ENCODE measurements at regions not wholly inside any gene's neighbourhood (a gene's known extent, or its start where the extent isn't known, plus 50 kb on each side); places are given as distances from the start of the nearest gene placed in this dataset.

DNA sequence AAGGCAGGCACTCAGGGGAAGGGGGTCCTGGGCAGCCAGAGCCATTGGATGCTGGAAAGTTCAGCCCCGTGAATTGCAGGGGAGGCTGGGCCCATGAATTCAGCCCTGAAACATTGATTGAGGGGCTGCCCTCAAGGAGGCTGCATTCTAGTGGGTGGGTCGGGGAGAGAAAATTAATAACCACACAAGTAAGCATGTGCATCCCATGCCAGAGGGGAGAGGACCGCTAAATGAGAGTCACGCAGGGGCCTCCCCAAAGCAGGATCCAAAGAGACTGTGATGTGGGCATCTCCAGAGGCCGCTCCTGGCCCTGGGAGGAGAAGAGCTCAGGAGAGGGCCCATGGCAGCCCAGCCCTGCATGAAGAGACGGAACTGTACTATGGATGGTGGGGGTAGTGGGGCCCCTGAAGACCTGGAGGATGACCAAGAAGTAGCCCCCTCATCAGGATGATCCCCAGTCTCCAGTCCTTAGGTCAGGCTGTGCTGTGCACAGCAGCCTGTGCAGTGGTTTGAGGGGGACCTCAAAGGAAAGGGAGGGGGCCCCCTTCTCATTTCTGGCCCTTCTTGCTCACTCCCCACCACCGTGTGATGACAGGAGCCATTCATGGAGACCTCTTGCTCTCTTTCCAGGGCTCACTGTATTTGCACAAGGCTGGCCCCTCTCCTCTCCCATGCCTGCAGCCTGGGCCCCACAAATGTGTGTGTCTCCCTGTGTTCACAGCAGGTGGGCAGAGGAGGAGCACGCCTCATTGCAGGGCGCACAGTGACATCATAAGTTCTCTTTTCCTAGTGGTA lies 233.6 kb upstream of the IRX1 start:
- TF ChIP-seq, protein P1, sequence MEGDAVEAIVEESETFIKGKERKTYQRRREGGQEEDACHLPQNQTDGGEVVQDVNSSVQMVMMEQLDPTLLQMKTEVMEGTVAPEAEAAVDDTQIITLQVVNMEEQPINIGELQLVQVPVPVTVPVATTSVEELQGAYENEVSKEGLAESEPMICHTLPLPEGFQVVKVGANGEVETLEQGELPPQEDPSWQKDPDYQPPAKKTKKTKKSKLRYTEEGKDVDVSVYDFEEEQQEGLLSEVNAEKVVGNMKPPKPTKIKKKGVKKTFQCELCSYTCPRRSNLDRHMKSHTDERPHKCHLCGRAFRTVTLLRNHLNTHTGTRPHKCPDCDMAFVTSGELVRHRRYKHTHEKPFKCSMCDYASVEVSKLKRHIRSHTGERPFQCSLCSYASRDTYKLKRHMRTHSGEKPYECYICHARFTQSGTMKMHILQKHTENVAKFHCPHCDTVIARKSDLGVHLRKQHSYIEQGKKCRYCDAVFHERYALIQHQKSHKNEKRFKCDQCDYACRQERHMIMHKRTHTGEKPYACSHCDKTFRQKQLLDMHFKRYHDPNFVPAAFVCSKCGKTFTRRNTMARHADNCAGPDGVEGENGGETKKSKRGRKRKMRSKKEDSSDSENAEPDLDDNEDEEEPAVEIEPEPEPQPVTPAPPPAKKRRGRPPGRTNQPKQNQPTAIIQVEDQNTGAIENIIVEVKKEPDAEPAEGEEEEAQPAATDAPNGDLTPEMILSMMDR (IDR thresholded peaks at IDR 0.05): no peak
- TF ChIP-seq, protein P2, sequence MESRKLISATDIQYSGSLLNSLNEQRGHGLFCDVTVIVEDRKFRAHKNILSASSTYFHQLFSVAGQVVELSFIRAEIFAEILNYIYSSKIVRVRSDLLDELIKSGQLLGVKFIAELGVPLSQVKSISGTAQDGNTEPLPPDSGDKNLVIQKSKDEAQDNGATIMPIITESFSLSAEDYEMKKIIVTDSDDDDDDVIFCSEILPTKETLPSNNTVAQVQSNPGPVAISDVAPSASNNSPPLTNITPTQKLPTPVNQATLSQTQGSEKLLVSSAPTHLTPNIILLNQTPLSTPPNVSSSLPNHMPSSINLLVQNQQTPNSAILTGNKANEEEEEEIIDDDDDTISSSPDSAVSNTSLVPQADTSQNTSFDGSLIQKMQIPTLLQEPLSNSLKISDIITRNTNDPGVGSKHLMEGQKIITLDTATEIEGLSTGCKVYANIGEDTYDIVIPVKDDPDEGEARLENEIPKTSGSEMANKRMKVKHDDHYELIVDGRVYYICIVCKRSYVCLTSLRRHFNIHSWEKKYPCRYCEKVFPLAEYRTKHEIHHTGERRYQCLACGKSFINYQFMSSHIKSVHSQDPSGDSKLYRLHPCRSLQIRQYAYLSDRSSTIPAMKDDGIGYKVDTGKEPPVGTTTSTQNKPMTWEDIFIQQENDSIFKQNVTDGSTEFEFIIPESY (IDR thresholded peaks at IDR 0.05; ENCODE audit: borderline replicate concordance, low read depth): no peak
- TF ChIP-seq, protein P3, sequence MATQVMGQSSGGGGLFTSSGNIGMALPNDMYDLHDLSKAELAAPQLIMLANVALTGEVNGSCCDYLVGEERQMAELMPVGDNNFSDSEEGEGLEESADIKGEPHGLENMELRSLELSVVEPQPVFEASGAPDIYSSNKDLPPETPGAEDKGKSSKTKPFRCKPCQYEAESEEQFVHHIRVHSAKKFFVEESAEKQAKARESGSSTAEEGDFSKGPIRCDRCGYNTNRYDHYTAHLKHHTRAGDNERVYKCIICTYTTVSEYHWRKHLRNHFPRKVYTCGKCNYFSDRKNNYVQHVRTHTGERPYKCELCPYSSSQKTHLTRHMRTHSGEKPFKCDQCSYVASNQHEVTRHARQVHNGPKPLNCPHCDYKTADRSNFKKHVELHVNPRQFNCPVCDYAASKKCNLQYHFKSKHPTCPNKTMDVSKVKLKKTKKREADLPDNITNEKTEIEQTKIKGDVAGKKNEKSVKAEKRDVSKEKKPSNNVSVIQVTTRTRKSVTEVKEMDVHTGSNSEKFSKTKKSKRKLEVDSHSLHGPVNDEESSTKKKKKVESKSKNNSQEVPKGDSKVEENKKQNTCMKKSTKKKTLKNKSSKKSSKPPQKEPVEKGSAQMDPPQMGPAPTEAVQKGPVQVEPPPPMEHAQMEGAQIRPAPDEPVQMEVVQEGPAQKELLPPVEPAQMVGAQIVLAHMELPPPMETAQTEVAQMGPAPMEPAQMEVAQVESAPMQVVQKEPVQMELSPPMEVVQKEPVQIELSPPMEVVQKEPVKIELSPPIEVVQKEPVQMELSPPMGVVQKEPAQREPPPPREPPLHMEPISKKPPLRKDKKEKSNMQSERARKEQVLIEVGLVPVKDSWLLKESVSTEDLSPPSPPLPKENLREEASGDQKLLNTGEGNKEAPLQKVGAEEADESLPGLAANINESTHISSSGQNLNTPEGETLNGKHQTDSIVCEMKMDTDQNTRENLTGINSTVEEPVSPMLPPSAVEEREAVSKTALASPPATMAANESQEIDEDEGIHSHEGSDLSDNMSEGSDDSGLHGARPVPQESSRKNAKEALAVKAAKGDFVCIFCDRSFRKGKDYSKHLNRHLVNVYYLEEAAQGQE (IDR thresholded peaks at IDR 0.05; ENCODE audit: low read depth, low read length): no peak
- TF ChIP-seq POLR2AphosphoS5 (IDR thresholded peaks at IDR 0.05; ENCODE audit: low read depth, low read length) (no peak), EZH2phosphoT487 (IDR thresholded peaks at IDR 0.05; ENCODE audit: borderline replicate concordance, low read depth) (no peak), NFIC (IDR thresholded peaks at IDR 0.05; ENCODE audit: borderline replicate concordance) (no peak), GABPA (IDR thresholded peaks at IDR 0.05; ENCODE audit: low read depth) (no peak), RAD21 (IDR thresholded peaks at IDR 0.05; ENCODE audit: low read length) (no peak), JUND (IDR thresholded peaks at IDR 0.05) (no peak)
- TF ChIP-seq, protein P4, sequence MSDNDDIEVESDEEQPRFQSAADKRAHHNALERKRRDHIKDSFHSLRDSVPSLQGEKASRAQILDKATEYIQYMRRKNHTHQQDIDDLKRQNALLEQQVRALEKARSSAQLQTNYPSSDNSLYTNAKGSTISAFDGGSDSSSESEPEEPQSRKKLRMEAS (IDR thresholded peaks at IDR 0.05; ENCODE audit: low read depth): no peak
- TF ChIP-seq, protein P5, sequence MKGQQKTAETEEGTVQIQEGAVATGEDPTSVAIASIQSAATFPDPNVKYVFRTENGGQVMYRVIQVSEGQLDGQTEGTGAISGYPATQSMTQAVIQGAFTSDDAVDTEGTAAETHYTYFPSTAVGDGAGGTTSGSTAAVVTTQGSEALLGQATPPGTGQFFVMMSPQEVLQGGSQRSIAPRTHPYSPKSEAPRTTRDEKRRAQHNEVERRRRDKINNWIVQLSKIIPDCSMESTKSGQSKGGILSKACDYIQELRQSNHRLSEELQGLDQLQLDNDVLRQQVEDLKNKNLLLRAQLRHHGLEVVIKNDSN (IDR thresholded peaks at IDR 0.05; ENCODE audit: borderline replicate concordance, low read depth): no peak
